GM10248 (cell line): ENCODE measurements at regions not wholly inside any gene's neighbourhood (a gene's known extent, or its start where the extent isn't known, plus 50 kb on each side); places are given as distances from the start of the nearest gene placed in this dataset.

Experiments used
- CTCF ChIA-PET: fragments of 300-600 bp; sonication (Branson Sonifier 250); formaldehyde crosslinking; extraction: SDS; loops from one replicate; lab custom pipeline; 2021; ENCODE audit warnings: antibody characterized with exemption; lab: Yijun Ruan, JAX
- POLR2A ChIA-PET: fragments of 350-650 bp; sonication (Branson Sonifier 250); formaldehyde crosslinking; extraction: SDS; loops from one replicate; lab custom pipeline; 2020; ENCODE audit warnings: antibody characterized with exemption; lab: Yijun Ruan, JAX
- DNase-seq: peaks from one replicate; pipeline ENCODE4 v3.0.0; 2012; ENCODE audit errors: extremely low spot score
- TF ChIP-seq, protein P1 (sequence below): IDR thresholded peaks from 2 replicates; pipeline ENCODE4 v1.5.1; 2012; ENCODE audit warnings: mild to moderate bottlenecking, low read depth; ENCODE audit errors: extremely low read depth, missing control alignments, control extremely low read depth

- TF ChIP-seq, protein P1, sequence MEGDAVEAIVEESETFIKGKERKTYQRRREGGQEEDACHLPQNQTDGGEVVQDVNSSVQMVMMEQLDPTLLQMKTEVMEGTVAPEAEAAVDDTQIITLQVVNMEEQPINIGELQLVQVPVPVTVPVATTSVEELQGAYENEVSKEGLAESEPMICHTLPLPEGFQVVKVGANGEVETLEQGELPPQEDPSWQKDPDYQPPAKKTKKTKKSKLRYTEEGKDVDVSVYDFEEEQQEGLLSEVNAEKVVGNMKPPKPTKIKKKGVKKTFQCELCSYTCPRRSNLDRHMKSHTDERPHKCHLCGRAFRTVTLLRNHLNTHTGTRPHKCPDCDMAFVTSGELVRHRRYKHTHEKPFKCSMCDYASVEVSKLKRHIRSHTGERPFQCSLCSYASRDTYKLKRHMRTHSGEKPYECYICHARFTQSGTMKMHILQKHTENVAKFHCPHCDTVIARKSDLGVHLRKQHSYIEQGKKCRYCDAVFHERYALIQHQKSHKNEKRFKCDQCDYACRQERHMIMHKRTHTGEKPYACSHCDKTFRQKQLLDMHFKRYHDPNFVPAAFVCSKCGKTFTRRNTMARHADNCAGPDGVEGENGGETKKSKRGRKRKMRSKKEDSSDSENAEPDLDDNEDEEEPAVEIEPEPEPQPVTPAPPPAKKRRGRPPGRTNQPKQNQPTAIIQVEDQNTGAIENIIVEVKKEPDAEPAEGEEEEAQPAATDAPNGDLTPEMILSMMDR: no peak
- CTCF ChIA-PET: interaction anchor here (1.2 kb wide), 1 partner anchor 34 kb away, joined by 4 read pairs; no protein-coding TSS in a partner anchor
- no peak for DNase-seq
- POLR2A ChIA-PET: no interaction called here
Observed at GRCh38 chr9:107226421-107226820, 56.7 kb upstream of the RAD23B start.

- ChIA-PET CTCF (interaction anchor here (0.7 to 1.5 kb wide), 7 partner anchors 8 to 114 kb away, joined by 3 to 4 read pairs (median 3); no protein-coding TSS in a partner anchor), POLR2A (no interaction called here)
- DNase-seq: no peak
- TF ChIP-seq, protein P1: no peak
Observed at GRCh38 chr9:107227774-107228173, 55.3 kb upstream of the RAD23B start.

DNA sequence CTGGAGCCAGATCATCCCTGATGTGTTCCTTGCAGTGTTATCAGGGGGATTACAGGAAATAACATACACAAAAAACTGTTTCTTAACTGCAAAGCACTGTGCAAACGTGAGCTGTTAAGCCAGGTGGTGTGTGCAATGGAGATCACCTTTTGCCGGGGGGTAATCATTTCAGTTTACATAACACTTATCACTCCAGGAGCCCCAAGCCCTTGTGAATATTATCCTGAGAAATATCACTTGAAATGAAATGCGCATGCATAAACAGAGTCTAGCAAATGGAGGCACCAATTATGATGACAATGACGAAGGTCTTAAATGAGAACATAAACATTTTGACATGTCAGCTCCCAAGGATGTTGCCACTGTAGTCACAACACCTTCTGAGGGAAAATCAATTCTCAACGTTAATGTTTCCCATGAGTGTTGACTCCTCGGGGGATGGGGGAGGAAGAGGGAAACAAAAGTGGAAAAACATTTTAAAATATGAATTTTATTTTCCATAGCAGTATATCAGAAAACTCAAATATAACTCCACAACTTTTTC lies 54.5 kb upstream of the RAD23B start:
- POLR2A ChIA-PET: no interaction called here
- DNase-seq: no peak
- TF ChIP-seq, protein P1: no peak
- CTCF ChIA-PET: interaction anchor here (1.3 to 1.5 kb wide), 2 partner anchors 12 to 101 kb away, joined by 3 read pairs; no protein-coding TSS in a partner anchor

GRCh38 chr9:107229241-107229741 lies 53.8 kb upstream of the RAD23B start:
- CTCF ChIA-PET: no interaction called here
- TF ChIP-seq, protein P1: no peak
- POLR2A ChIA-PET: no interaction called here
- DNase-seq: no peak
